ENCODE measurements at regions not wholly inside any gene's neighbourhood (a gene's known extent, or its start where the extent isn't known, plus 50 kb on each side); places are given as distances from the start of the nearest gene placed in this dataset.

- TF ChIP-seq ZNF501 (tag by site-specific recombination; IDR thresholded peaks at IDR 0.05) (no peak), ZNF600 (tag by site-specific recombination; IDR thresholded peaks at IDR 0.05) (no peak), ZNF24 (tag by site-specific recombination; IDR thresholded peaks at IDR 0.05) (no peak), ZNF621 (tag by site-specific recombination; IDR thresholded peaks at IDR 0.05) (no peak), ZNF366 (tag by site-specific recombination; conservative IDR thresholded peaks at IDR 0.05) (no peak), ZBTB11 (tag by site-specific recombination; conservative IDR thresholded peaks at IDR 0.05; ENCODE audit: low read depth) (no peak), ZNF10 (tag by site-specific recombination; IDR thresholded peaks at IDR 0.05) (no peak)
- TF ChIP-seq, protein P1, sequence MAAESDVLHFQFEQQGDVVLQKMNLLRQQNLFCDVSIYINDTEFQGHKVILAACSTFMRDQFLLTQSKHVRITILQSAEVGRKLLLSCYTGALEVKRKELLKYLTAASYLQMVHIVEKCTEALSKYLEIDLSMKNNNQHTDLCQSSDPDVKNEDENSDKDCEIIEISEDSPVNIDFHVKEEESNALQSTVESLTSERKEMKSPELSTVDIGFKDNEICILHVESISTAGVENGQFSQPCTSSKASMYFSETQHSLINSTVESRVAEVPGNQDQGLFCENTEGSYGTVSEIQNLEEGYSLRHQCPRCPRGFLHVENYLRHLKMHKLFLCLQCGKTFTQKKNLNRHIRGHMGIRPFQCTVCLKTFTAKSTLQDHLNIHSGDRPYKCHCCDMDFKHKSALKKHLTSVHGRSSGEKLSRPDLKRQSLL (tag by site-specific recombination; IDR thresholded peaks at IDR 0.05) = no peak
- POLR2A ChIA-PET = no interaction called here
These were observed 321.5 kb upstream of the HNRNPA3 start for GRCh38 chr2:176891105-176891504.

DNA sequence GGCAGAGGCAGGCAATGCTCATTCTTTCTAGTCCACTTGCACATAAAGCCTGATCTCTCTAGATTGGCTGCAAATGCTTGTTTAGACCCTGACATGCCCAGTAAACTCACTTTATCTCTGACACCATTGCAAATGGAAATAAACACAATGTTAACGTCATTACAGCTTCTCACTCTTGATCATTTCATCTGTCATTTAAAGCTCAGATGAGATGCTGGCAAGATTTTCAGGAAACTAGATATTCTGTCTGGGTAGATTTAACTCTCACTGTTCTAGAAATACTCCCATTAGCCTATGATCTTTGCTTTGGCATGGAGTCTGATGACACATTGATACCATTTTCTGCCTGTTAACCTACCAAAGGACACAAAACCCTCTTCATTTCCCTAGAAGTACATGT is 320.7 kb upstream of the HNRNPA3 start:
- POLR2A ChIA-PET = no interaction called here
- no peaks in the 10 kb centered on the region for H3K4me1 ChIP-seq (ENCODE audit: control insufficient read depth, insufficient read depth, low read length)
- no peak overlapping the region for H3K27ac ChIP-seq (ENCODE audit: extremely low read depth, low read depth, low read length)
- TF ChIP-seq ZNF311 (tag by site-specific recombination; IDR thresholded peaks at IDR 0.05; ENCODE audit: borderline replicate concordance) = no peak
- no peak for TF ChIP-seq MEIS1 (CRISPR knock-in tag; IDR thresholded peaks at IDR 0.05; ENCODE audit: borderline replicate concordance)
- TF ChIP-seq ZNF837 (tag by site-specific recombination; IDR thresholded peaks at IDR 0.05) = no peak
- TF ChIP-seq ZNF121 (tag by site-specific recombination; IDR thresholded peaks at IDR 0.05) = no peak
- H3K9me3 ChIP-seq (ENCODE audit: control insufficient read depth, insufficient read depth, low read depth, low read length) = no peaks in the 10 kb centered on the region
- H3K4me3 ChIP-seq (ENCODE audit: low read depth, low read length) = no peak overlapping the region
- H3K36me3 ChIP-seq (ENCODE audit: control insufficient read depth in 2 of 2, insufficient read depth in 1 of 2, low read length in 2 of 2) = no peaks in the 10 kb centered on the region
- CTCF ChIA-PET = interaction anchor here (0.7 to 0.9 kb wide), 3 partner anchors 9 to 154 kb away, joined by 3 to 5 read pairs (median 4); no protein-coding TSS in a partner anchor

More at GRCh38 chr2:176891105-176891504, 321.5 kb upstream of the HNRNPA3 start:
- H3K4me1 ChIP-seq (ENCODE audit: control insufficient read depth, insufficient read depth, low read length) = no peaks in the 10 kb centered on the region
- H3K27ac ChIP-seq (ENCODE audit: extremely low read depth, low read depth, low read length) = no peak overlapping the region
- no peaks in the 10 kb centered on the region for H3K36me3 ChIP-seq (ENCODE audit: control insufficient read depth in 2 of 2, insufficient read depth in 1 of 2, low read length in 2 of 2)
- CTCF ChIA-PET = no interaction called here
- H3K9me3 ChIP-seq (ENCODE audit: control insufficient read depth, insufficient read depth, low read depth, low read length) = no peaks in the 10 kb centered on the region
- no peak overlapping the region for H3K4me3 ChIP-seq (ENCODE audit: low read depth, low read length)

DNA sequence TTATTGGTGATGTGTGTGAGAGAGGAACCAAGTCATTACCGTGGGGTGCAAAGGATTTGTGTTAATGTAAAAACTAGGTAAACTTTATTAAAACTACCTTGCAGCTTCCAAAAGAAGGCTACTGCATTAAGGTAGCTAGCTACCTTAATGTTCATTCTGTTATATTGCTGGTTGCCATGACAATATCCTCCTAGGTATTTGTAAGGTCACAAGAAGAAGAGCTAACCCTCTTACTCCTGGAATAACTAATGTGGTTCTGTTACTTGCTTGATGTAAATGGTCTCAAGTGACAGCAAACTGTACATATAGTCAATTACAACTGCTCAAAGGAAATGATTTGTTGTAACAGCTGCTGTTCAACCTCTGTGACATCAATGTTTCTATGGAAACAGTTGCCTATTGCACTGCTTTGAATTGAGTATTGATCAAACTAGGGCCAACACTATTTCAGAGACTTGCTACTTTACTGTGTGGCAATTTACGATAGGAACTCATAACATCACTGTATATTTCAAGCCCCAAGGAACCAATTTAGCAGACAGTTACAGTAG is 319.8 kb upstream of the HNRNPA3 start:
- Histone ChIP-seq H3K4me3 (ENCODE audit: low read depth, low read length) (no peak overlapping the region), H3K9me3 (ENCODE audit: control insufficient read depth, insufficient read depth, low read depth, low read length) (no peaks in the 10 kb centered on the region), H3K4me1 (ENCODE audit: control insufficient read depth, insufficient read depth, low read length) (no peaks in the 10 kb centered on the region), H3K27ac (ENCODE audit: extremely low read depth, low read depth, low read length) (no peak overlapping the region), H3K36me3 (ENCODE audit: control insufficient read depth in 2 of 2, insufficient read depth in 1 of 2, low read length in 2 of 2) (no peaks in the 10 kb centered on the region)
- CTCF ChIA-PET = interaction anchor here (0.6 to 0.7 kb wide), 3 partner anchors 155 to 1691 kb away, joined by 3 to 4 read pairs (median 3); no protein-coding TSS in a partner anchor
- POLR2A ChIA-PET = no interaction called here
- no peak for TF ChIP-seq ZNF266 (tag by site-specific recombination; IDR thresholded peaks at IDR 0.05; ENCODE audit: low read depth)
- no peak for TF ChIP-seq ZNF514 (tag by site-specific recombination; IDR thresholded peaks at IDR 0.05)
- TF ChIP-seq ZNF488 (tag by site-specific recombination; IDR thresholded peaks at IDR 0.05) = no peak
- no peak for TF ChIP-seq ZNF585B (tag by site-specific recombination; IDR thresholded peaks at IDR 0.05)
